OCI-LY3 (cell line): ENCODE measurements at regions not wholly inside any gene's neighbourhood (a gene's known extent, or its start where the extent isn't known, plus 50 kb on each side); places are given as distances from the start of the nearest gene placed in this dataset.

Experiments
- H2AFZ ChIP-seq: fragments of 200-600, 300-600 bp; shearing (Covaris generic); 2 replicates; pipeline ENCODE4 v1.6.0; 2014; ENCODE audit warnings: antibody characterized with exemption, low read depth, low read length
- H3K27ac ChIP-seq: fragments of 200-600, 300-600 bp; sonication (generic); 2 replicates; pipeline ENCODE4 v1.5.1; 2014; ENCODE audit warnings: mild to moderate bottlenecking, low read length, moderate library complexity, mixed read lengths
- H3K27me3 ChIP-seq: fragments of 200-600, 300-600 bp; sonication (generic); 2 replicates; pipeline ENCODE4 v1.6.1; 2014; ENCODE audit warnings: low read depth, low read length, mixed read lengths
- H3K36me3 ChIP-seq: fragments of 200-600, 300-600 bp; sonication (generic); replicated peaks from 2 replicates; pipeline ENCODE3; 2014; ENCODE audit warnings: low read depth, low read length, mixed read lengths
- H3K4me1 ChIP-seq: fragments of 300-600, 200-600 bp; sonication (generic); 2 replicates; pipeline ENCODE4 v1.6.1; 2014; ENCODE audit warnings: low read length, mixed read lengths
- H3K4me2 ChIP-seq: fragments of 200-600, 300-600 bp; sonication (generic); 2 replicates; pipeline ENCODE4 v1.6.1; 2014; ENCODE audit warnings: low read length, mixed read lengths
- H3K4me3 ChIP-seq: fragments of 300-600, 200-600 bp; sonication (generic); 2 replicates; pipeline ENCODE4 v1.5.1; 2014; ENCODE audit warnings: antibody characterized with exemption, mild to moderate bottlenecking, low read length, moderate library complexity
- H3K79me2 ChIP-seq: fragments of 300-600, 200-600 bp; shearing (Covaris generic); 2 replicates; pipeline ENCODE4 v1.6.1; 2014; ENCODE audit warnings: mild to moderate bottlenecking, low read length, mixed read lengths
- H3K9ac ChIP-seq: fragments of 300-600, 200-600 bp; shearing (Covaris generic); 2 replicates; pipeline ENCODE4 v1.6.0; 2014; ENCODE audit warnings: mild to moderate bottlenecking, low read length, moderate library complexity
- H3K9me3 ChIP-seq: fragments of 200-600, 300-600 bp; shearing (Covaris generic); 2 replicates; pipeline ENCODE4 v1.6.1; 2014; ENCODE audit warnings: low read length, mixed read lengths; ENCODE audit not compliant: insufficient read depth
- H4K20me1 ChIP-seq: fragments of 200-600, 300-600 bp; sonication (generic); 2 replicates; pipeline ENCODE4 v1.6.1; 2016; ENCODE audit warnings: low read length, mixed read lengths; ENCODE audit not compliant: insufficient read depth
- EZH2phosphoT487 ChIP-seq: fragments of 200-600 bp; shearing (Covaris generic); IDR thresholded peaks from 2 replicates; pipeline ENCODE4 v1.6.1; 2018; ENCODE audit warnings: antibody characterized with exemption, mixed run types, low read depth
- TF ChIP-seq, protein P1 (sequence below): fragments of 200-600, 300-600 bp; sonication (generic); IDR thresholded peaks from 2 replicates; pipeline ENCODE4 v1.5.1; 2014; ENCODE audit warnings: antibody characterized with exemption, low read length, low read depth

DNA sequence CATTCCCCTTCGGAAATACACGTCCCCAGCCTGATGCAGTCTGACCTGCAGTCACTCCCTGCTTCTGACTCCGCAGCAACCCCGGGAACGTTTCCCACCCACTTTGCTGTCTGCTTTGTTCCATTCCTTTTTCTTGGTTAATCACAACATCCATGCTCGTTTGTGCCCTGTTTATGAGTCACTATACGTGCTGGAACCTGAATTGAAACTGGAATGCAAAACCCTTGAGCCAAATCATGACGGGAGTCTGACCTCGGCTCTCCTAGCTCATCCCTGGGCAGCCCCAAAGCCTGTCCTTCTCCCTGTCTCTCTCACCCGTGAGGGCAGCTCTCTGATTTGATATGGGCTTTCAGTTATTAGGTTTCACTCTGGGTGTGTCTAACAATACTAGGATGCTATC is 57.1 kb upstream of the RNF152 start:
- TF ChIP-seq EZH2phosphoT487, result 0 out of 2 replicates have a peak, but pooled peaks have one; percentile 46
- TF ChIP-seq, protein P1, sequence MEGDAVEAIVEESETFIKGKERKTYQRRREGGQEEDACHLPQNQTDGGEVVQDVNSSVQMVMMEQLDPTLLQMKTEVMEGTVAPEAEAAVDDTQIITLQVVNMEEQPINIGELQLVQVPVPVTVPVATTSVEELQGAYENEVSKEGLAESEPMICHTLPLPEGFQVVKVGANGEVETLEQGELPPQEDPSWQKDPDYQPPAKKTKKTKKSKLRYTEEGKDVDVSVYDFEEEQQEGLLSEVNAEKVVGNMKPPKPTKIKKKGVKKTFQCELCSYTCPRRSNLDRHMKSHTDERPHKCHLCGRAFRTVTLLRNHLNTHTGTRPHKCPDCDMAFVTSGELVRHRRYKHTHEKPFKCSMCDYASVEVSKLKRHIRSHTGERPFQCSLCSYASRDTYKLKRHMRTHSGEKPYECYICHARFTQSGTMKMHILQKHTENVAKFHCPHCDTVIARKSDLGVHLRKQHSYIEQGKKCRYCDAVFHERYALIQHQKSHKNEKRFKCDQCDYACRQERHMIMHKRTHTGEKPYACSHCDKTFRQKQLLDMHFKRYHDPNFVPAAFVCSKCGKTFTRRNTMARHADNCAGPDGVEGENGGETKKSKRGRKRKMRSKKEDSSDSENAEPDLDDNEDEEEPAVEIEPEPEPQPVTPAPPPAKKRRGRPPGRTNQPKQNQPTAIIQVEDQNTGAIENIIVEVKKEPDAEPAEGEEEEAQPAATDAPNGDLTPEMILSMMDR, result no peak
- H3K79me2 ChIP-seq, result no peaks in the 10 kb centered on the region
- peaks cover 75% of the 10 kb centered on the region for H4K20me1 ChIP-seq
- H3K4me1 ChIP-seq, result peaks cover 11% of the 10 kb centered on the region
- no peak overlapping the region for H3K4me2 ChIP-seq
- H3K36me3 ChIP-seq, result no peaks in the 10 kb centered on the region
- H3K9me3 ChIP-seq, result no peaks in the 10 kb centered on the region
- H3K9ac ChIP-seq, result no peak overlapping the region
- no peak overlapping the region for H3K27ac ChIP-seq
- peaks cover 88% of the 10 kb centered on the region for H3K27me3 ChIP-seq
- no peak overlapping the region for H3K4me3 ChIP-seq
- H2AFZ ChIP-seq, result no peak overlapping the region

DNA sequence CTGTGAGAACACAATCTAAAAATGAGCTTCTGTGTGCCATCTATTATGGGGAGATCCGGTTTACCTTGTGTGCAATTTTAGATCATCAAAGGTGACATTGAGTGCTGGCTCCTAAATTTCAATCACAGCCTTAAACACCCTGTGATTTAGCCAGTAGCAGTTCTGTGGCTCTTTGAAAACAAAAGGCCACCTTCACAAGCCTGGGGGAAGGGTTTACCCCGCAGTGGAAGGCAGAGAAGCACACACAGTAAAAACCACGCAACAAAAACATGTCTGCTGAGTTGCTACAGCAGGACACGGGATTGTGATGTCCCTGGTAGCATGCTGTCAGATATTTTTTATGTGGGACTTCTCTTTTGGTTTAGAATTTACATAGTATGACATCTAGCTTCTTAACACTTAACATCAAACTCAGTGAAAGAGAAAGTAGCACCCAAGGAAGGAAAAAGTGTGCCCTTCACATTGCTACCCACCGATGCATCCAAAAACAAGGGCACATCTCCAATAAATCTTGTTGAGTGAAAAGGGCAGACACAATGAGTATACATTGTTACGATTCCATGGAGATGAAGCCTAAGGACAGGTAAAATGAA is 56.1 kb upstream of the RNF152 start:
- H3K4me1 ChIP-seq, result peaks cover 11% of the 10 kb centered on the region
- H3K9ac ChIP-seq, result no peak overlapping the region
- no peak for TF ChIP-seq EZH2phosphoT487
- TF ChIP-seq, protein P1, result no peak
- no peaks in the 10 kb centered on the region for H3K79me2 ChIP-seq
- H3K9me3 ChIP-seq, result no peaks in the 10 kb centered on the region
- no peak overlapping the region for H2AFZ ChIP-seq
- peaks cover 89% of the 10 kb centered on the region for H3K27me3 ChIP-seq
- peaks cover 70% of the 10 kb centered on the region for H4K20me1 ChIP-seq
- no peak overlapping the region for H3K27ac ChIP-seq
- H3K4me3 ChIP-seq, result no peak overlapping the region
- no peak overlapping the region for H3K4me2 ChIP-seq
- no peaks in the 10 kb centered on the region for H3K36me3 ChIP-seq

DNA sequence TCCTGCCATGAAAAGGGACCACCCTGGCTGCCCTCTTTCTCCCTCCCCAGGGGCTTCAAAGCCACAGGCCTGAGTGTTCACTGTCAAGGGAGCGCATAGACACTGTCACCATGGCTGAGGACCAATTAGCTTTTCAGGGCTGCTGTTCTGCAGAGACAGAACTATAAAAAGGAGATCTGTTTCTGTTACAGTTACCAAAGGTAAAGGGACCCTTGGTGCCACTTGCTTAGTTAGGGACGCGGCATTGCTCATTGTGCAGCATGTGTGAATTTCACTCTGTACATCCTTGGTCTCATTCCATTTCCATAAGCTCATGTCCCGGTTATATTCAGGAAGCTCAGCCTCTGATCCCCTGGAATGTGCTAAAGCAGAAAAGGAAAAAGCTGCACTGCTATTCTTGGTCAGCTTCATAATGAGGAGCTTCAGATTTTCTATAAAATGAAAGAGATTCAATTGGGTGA is 55.5 kb upstream of the RNF152 start:
- no peaks in the 10 kb centered on the region for H3K36me3 ChIP-seq
- H3K9ac ChIP-seq, result no peak overlapping the region
- peaks cover 89% of the 10 kb centered on the region for H3K27me3 ChIP-seq
- no peaks in the 10 kb centered on the region for H3K79me2 ChIP-seq
- no peak overlapping the region for H3K4me2 ChIP-seq
- H3K4me1 ChIP-seq, result peaks cover 11% of the 10 kb centered on the region
- H3K4me3 ChIP-seq, result no peak overlapping the region
- no peaks in the 10 kb centered on the region for H3K9me3 ChIP-seq
- peaks cover 63% of the 10 kb centered on the region for H4K20me1 ChIP-seq
- H2AFZ ChIP-seq, result no peak overlapping the region
- no peak for TF ChIP-seq EZH2phosphoT487
- TF ChIP-seq, protein P1, result no peak
- no peak overlapping the region for H3K27ac ChIP-seq

DNA sequence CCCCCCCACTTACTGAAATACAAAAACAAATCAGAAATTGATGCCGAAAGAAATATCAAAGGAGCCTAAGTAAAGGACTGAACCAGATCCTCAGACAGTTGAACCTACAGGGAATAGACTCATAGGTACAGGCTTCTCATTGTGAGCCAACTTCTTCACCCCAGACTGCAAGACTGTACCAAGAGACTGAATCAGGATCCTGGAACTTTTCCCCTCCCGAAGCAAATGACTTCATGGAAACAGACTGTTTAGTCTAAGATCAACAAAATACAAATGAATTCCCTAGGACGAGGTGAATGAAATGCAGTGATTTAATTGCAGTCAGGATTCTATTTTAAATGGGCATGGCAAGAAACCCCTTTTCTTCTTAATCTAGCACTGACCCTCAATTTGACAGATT is 53.6 kb upstream of the RNF152 start:
- TF ChIP-seq EZH2phosphoT487, result no peak; the same call in 1 of the 2 replicates
- TF ChIP-seq, protein P1, result no peak

More for the DNA sequence above, 53.6 kb upstream of the RNF152 start:
- H3K79me2 ChIP-seq, result no peaks in the 10 kb centered on the region
- H4K20me1 ChIP-seq, result peaks cover 50% of the 10 kb centered on the region
- no peak overlapping the region for H3K27ac ChIP-seq
- H3K4me3 ChIP-seq, result no peak overlapping the region
- H3K9ac ChIP-seq, result no peak overlapping the region
- peaks cover under 1% of the 10 kb centered on the region for H3K4me1 ChIP-seq
- H2AFZ ChIP-seq, result no peak overlapping the region
- peaks cover 95% of the 10 kb centered on the region for H3K27me3 ChIP-seq
- no peaks in the 10 kb centered on the region for H3K9me3 ChIP-seq
- H3K36me3 ChIP-seq, result no peaks in the 10 kb centered on the region
- no peak overlapping the region for H3K4me2 ChIP-seq
